Left renal pelvis (tissue), 4 donors: ENCODE measurements at regions not wholly inside any gene's neighbourhood (a gene's known extent, or its start where the extent isn't known, plus 50 kb on each side); places are given as distances from the start of the nearest gene placed in this dataset.
A peak's percentile ranks its signal among the peaks of the same experiment; 100 is the strongest.
"Not testable (repeated sequence)": the region's sequence is repeated elsewhere in the genome, so short reads cannot be mapped to it uniquely, and the experiment has no call there.

Source experiments
- DNase-seq, 4 donors: peaks; one replicate each; pipeline ENCODE4 v3.0.0-alpha.2; 2013; ENCODE audit warnings: low read depth in 4 of 4, low spot score in 3 of 4

DNA sequence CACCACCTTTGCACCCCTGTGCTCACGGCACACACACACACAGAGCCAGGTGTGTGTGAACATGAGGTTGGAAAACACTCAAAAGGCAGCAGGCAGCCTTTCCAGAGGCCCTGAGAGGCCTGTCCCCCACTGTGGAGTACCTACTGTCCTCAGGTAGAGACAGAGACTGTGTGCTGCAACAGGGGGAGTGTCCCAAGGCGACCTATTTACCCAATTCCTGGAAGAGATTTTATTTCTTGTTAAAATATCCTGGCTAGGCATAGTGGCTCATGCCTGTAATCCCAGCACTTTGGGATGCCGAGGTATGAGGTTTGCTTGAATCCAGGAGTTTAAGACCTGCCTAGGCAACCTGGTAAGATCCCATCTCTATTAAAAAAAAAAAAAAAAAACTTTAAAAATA, 108.5 kb downstream of the COPRS start:
- DNase-seq = no peak

- no peak for DNase-seq
Observed at GRCh38 chr17:31748881-31749280, 110.2 kb downstream of the COPRS start.

GRCh38 chr17:31746884-31747495, 112.1 kb downstream of the COPRS start:
- DNase-seq = no peak

DNA sequence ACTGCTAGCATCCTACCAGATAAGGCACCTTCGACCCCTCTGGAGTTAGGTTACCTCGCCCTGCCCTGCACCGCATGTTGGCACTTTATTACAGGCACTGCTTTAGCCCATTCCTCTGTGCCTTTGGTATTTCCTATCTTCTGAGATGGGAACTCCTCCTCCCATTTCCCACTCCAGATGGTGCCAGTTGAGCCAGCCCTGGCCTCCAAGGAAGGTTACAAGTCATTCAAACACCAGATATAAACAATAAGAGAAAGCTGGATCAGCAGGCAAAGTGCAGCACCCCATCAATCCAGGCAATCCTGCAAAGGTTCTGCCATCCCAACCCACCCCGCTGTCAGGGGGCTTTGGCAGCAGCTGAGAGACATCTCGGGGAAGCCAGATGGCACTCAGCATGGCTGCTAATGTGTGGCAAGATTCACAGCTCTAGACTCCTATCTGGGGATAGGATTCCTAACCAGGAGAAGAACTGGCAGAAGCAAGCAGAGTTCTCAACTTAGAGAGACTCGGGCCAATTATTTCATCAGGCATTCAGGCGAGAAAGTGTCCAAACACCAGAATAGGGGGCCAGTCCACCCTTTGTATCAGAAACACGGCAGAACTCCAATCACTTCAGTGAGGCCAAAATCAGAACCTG, 113.0 kb downstream of the COPRS start:
- DNase-seq = no peak

DNA sequence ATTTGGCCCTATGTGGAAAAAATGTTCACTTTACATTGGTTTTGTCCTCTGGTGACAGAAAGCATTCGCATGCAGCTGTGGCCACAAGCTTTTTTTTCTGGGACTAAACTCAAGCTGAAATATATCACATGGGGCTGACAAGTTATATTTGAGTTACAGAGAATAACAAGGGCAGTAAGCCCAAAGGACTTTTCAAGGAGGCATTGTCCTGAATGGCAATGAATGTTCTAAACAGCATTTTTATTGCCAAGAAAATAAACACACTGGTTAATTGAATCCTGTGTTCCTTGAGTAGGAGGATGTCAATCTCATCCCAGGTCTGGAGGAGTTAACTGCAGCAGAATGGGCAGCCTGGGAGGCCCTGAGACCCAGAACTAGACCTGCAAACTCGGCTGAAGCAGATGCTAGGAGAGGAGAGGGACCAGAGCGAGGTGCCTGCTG, 114.5 kb downstream of the COPRS start:
- DNase-seq = peak in 2 of 4 donors; percentile 47 to 48

GRCh38 chr17:31743797-31744196, 115.2 kb downstream of the COPRS start:
- DNase-seq = peak in 2 of 4 donors; percentile 20 to 31

GRCh38 chr17:31741371-31741770, 117.7 kb downstream of the COPRS start:
- no peak for DNase-seq

DNA sequence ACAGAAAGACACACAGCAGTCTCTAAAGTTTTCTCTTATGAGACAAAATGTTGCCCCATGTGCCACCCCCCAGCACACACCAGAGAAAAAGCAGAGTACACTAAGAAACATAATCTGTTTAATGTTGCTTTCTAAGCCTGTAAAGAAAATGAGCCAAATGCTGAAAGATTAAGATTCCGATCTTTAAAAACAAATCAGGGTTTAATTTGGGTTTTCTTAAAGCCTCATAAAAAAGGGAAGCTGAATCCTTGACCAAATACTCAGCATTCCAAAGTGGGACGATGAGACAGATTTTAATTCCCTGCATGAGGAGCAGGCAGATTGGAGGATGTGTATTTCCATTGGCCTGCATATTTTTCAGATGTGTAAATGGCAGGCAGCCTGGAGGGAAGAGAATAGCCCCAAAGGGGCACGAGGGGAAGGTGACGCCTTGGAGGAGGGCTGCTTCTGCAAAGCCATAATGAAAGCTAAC, 118.4 kb downstream of the COPRS start:
- no peak for DNase-seq

GRCh38 chr17:31738996-31739699, 119.9 kb downstream of the COPRS start:
- DNase-seq = no peak

- no peak for DNase-seq
Observed at GRCh38 chr17:31738488-31738887, 120.6 kb downstream of the COPRS start.

DNA sequence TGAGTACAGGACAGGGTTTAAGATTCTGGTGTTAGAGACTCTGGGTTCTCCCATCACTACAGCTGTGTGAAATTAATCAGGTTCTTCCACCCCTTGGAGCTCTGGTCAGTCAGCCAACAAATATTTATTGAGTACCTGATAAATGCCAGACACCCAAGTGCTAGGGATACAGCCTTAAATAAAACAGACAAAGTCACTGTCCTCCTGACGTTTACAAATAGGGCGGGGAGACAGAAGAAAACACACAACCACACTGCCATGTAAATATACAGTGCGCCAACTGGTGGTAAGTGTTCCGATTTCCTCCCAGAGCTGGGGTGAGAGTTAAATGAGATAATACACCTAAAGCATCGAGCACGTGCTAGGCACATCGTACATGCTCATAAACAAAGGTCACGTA, 121.0 kb downstream of the COPRS start:
- no peak for DNase-seq

- no peak for DNase-seq
Observed at GRCh38 chr17:31736855-31737625, 122.0 kb downstream of the COPRS start.

DNA sequence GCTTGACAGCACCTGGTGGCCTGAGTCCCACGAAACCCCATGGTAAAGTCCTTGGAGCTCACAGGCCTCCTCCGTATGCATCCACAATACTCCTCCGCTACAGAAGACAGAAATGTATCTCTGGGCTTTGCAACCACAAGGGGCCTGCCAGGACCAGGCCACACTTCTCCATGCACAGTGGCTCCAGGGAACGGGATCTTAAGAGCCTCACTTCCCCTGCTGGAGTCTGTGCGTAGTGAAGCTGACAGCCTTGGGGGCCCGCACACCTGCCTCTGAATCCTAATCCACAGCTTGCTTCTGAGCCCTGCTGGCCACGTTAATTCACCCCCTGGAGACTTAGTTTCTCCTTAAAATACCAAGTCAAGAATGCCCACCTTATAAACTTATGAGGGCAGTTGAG, 125.7 kb downstream of the COPRS start:
- DNase-seq = no peak

- not testable (repeated sequence) for DNase-seq
Observed at GRCh38 chr17:31731585-31732154, 127.4 kb downstream of the COPRS start.

GRCh38 chr17:31731118-31731517, 127.9 kb downstream of the COPRS start:
- DNase-seq = no peak

DNA sequence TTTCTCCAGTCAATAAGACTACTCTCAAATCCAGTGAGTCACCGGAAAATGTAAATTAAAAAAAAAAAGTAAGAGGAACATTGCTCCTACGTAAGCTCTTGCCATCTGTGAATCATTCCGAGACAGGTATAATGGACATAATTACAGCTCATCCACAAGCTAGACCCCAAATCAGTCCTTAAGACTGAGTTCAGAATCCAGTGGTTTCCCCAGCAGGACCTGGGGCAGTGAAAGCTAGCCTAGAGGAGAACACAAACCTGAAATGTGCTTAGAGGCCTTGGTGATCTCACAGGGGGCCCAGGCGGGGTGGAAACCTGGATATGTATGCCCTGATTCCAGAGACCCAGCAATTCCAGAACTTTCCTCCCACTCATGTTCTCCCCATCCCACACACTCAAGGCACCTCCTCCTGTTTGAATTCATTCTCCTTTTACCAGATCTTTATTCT, 132.0 kb downstream of the COPRS start:
- DNase-seq = no peak

DNA sequence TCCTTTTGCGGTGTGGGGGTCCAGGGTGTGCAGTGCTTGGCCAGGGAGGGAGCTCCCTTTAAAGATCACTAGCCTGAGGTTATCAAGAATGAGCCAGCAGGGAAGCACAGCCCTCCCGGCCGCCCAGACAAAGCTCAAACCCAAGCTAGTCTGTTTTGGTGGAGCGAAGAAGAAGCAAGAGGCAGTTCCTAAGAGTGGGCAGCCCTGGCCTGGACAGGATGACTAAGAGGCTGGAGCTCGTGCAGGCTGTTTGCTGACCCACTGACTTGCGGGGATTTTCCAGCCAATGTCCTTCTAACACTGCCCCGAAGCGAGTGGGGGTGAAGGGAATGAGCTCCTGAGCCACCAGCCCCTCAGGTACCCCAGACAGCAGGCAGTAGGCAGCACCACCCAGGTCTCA, 134.4 kb downstream of the COPRS start:
- no peak for DNase-seq

DNA sequence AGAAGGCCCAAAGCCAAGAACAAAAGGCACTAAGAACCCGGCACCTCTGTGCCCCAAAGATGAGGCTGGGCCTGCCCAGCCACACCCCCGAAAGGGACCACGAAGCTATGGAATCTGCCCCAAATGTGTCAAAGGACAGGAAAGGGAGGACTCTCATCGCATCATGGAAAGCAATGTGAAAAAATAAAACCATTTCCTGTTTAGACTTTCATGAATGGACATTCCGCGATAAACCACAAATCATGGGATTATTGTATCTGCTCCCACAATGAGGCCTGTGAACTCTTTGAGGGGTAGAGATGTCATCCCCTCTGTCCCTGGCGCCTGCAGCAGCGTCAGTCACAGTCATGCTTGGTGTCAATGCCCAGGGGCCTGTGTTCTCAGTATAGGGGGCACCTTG, 135.0 kb downstream of the COPRS start:
- peak in 1 of 4 donors; percentile 46 for DNase-seq

GRCh38 chr17:31722251-31723056, 136.6 kb downstream of the COPRS start:
- no peak for DNase-seq
